SK-N-SH (cell line): ENCODE measurements at regions not wholly inside any gene's neighbourhood (a gene's known extent, or its start where the extent isn't known, plus 50 kb on each side); places are given as distances from the start of the nearest gene placed in this dataset.

ENCODE experiments used
- CHD2 ChIP-seq: fragments of 150-350 bp; IDR thresholded peaks from 2 replicates; pipeline ENCODE4 v1.6.1; 2018; ENCODE audit warnings: low read length; ENCODE audit not compliant: partially characterized antibody
- JUND ChIP-seq: IDR thresholded peaks from 2 replicates; pipeline ENCODE4 v1.4.0; 2012
- POLR2AphosphoS5 ChIP-seq: IDR thresholded peaks from 2 replicates; pipeline ENCODE4 v1.6.1; 2012; ENCODE audit warnings: low read depth, low read length
- SIN3A ChIP-seq: IDR thresholded peaks from 2 replicates; pipeline ENCODE4 v1.6.1; 2012; ENCODE audit warnings: low read depth, mild to moderate bottlenecking, low read length, moderate library complexity, borderline replicate concordance
- TAF1 ChIP-seq: IDR thresholded peaks from 2 replicates; pipeline ENCODE4 v1.6.1; 2012; ENCODE audit warnings: low read depth, mild to moderate bottlenecking, low read length, moderate library complexity, borderline replicate concordance
- YY1 ChIP-seq: IDR thresholded peaks from 2 replicates; pipeline ENCODE4 v1.4.0; 2012; ENCODE audit warnings: low read depth, mild to moderate bottlenecking
- TF ChIP-seq, protein P1 (sequence below): fragments of 200-600 bp; sonication (generic); IDR thresholded peaks from 2 replicates; pipeline ENCODE4 v1.6.1; 2017; ENCODE audit warnings: antibody characterized with exemption, mild to moderate bottlenecking, moderate library complexity

DNA sequence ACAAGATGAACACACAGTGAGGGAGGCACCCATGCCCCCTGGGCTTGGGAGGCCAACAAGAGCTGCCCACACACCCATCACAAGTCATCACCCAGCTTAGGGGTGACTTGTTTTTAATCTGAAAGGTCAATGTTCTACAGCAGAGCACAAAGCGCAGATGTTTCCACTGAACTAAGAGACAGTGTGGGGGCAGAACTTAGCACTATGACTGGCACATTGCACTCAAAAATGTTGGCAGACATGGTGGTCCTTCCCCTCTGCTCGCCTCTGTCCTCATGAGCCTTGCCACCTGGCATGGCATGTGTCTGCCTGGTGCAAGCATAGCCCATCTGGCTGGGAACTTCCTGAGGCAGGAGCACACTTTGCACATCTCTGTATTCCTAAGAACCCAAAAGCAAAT lies 81.4 kb upstream of the ZNF98 start:
- TF ChIP-seq YY1, result no peak
- TF ChIP-seq TAF1, result no peak
- TF ChIP-seq, protein P1, sequence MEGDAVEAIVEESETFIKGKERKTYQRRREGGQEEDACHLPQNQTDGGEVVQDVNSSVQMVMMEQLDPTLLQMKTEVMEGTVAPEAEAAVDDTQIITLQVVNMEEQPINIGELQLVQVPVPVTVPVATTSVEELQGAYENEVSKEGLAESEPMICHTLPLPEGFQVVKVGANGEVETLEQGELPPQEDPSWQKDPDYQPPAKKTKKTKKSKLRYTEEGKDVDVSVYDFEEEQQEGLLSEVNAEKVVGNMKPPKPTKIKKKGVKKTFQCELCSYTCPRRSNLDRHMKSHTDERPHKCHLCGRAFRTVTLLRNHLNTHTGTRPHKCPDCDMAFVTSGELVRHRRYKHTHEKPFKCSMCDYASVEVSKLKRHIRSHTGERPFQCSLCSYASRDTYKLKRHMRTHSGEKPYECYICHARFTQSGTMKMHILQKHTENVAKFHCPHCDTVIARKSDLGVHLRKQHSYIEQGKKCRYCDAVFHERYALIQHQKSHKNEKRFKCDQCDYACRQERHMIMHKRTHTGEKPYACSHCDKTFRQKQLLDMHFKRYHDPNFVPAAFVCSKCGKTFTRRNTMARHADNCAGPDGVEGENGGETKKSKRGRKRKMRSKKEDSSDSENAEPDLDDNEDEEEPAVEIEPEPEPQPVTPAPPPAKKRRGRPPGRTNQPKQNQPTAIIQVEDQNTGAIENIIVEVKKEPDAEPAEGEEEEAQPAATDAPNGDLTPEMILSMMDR, result no peak
- no peak for TF ChIP-seq SIN3A
- TF ChIP-seq JUND, result no peak
- TF ChIP-seq CHD2, result no peak
- no peak for TF ChIP-seq POLR2AphosphoS5
